HCT116 (cell line): ENCODE measurements at regions not wholly inside any gene's neighbourhood (a gene's known extent, or its start where the extent isn't known, plus 50 kb on each side); places are given as distances from the start of the nearest gene placed in this dataset.

Source experiments
- ATAC-seq: fragments of 200-7000 bp; cut with Tn5 transposase; 2 replicates; pipeline ENCODE4 v1.9.1; 2020; ENCODE audit warnings: mild to moderate bottlenecking, moderate library complexity
- BruUV-seq: library from RNA; stranded (reverse); fragments of 400-500 nt; replicated peaks from 2 replicates; lab custom pipeline; 2021; lab: Mats Ljungman, UMichigan
- CTCF ChIA-PET: fragments of 300-600 bp; sonication (Branson Sonifier 250); formaldehyde crosslinking; loops from one replicate; lab custom pipeline; 2021; ENCODE audit warnings: antibody characterized with exemption; lab: Charles Lee
- POLR2A ChIA-PET: fragments of 300-600, 350-600 bp; sonication (Branson Sonifier 250); formaldehyde crosslinking; loops from one replicate; lab custom pipeline; 2021; ENCODE audit warnings: antibody characterized with exemption; lab: Charles Lee
- RAD21 ChIA-PET, 2 experiments: fragments of 300-600 bp; sonication (Branson Sonifier 250); formaldehyde crosslinking; loops; one replicate each; lab custom pipeline; 2023; ENCODE audit warnings: low total read pairs in 2 of 2; ENCODE audit not compliant: uncharacterized antibody in 2 of 2, unreplicated experiment in 2 of 2, low non-redundant PET in 1 of 2; lab: Charles Lee
- DNase-seq: peaks from one replicate; pipeline ENCODE4 v3.0.0-alpha.2; 2010; ENCODE audit warnings: low read depth, low spot score
- H2AFZ ChIP-seq: fragments of 200-600 bp; shearing (Covaris generic), sonication (generic); 2 replicates; pipeline ENCODE4 v1.6.1; 2017; ENCODE audit warnings: low read depth, mixed run types, mixed read lengths, antibody characterized with exemption, low read length; ENCODE audit not compliant: poor library complexity, severe bottlenecking
- H3K27ac ChIP-seq: 2 replicates; pipeline ENCODE4 v1.5.1; 2012; ENCODE audit warnings: low read depth, low read length
- H3K27me3 ChIP-seq: fragments of 200-600 bp; sonication (generic); 2 replicates; pipeline ENCODE4 v1.6.1; 2016; ENCODE audit warnings: mixed run types, low read length, mixed read lengths; ENCODE audit not compliant: insufficient read depth
- H3K36me3 ChIP-seq, 2 experiments: fragments of 200-500 bp in 1 of 2; fragments of 200-600 bp in 1 of 2; sonication (Bioruptor generic) in 1 of 2; sonication (generic) in 1 of 2; 2 replicates each; pipeline versions ENCODE4 v1.5.1 to v1.6.1; 2014 to 2016; ENCODE audit warnings: low read length in 2 of 2, inconsistent platforms in 1 of 2, mixed read lengths in 1 of 2, mixed run types in 1 of 2; ENCODE audit not compliant: insufficient read depth in 2 of 2, control insufficient read depth in 1 of 2
- H3K4me1 ChIP-seq, 2 experiments: fragments of 200-600 bp in 1 of 2; sonication (generic) in 1 of 2; 2 replicates each; pipeline versions ENCODE4 v1.5.1 to v1.6.1; 2012 to 2017; ENCODE audit warnings: low read length in 2 of 2, inconsistent platforms in 1 of 2, mild to moderate bottlenecking in 1 of 2, mixed read lengths in 1 of 2, mixed run types in 1 of 2, moderate library complexity in 1 of 2; ENCODE audit not compliant: insufficient read depth in 2 of 2, control insufficient read depth in 1 of 2
- H3K4me2 ChIP-seq: fragments of 200-600 bp; sonication (generic); 2 replicates; pipeline ENCODE4 v1.6.1; 2017; ENCODE audit warnings: mixed run types, low read length, mixed read lengths
- H3K4me3 ChIP-seq, 2 experiments: fragments of 200-600 bp in 1 of 2; sonication (generic) in 1 of 2; replicated peaks in 1 of 2; 2 replicates each; pipeline ENCODE4 v1.5.1; 2011 to 2016; ENCODE audit warnings: low read length in 2 of 2, control low read depth in 1 of 2, low read depth in 1 of 2, mild to moderate bottlenecking in 1 of 2, mixed read lengths in 1 of 2, mixed run types in 1 of 2
- H3K79me2 ChIP-seq: fragments of 200-600 bp; sonication (generic); 2 replicates; pipeline ENCODE4 v1.6.1; 2017; ENCODE audit warnings: mild to moderate bottlenecking, mixed run types, low read length, moderate library complexity, mixed read lengths; ENCODE audit not compliant: insufficient read depth
- H3K9ac ChIP-seq: fragments of 200-600 bp; sonication (generic); 2 replicates; pipeline ENCODE4 v1.6.1; 2016; ENCODE audit warnings: low read length, mixed read lengths
- H3K9me2 ChIP-seq: fragments of 200-600 bp; sonication (generic), shearing (Covaris generic); 2 replicates; pipeline ENCODE4 v1.6.1; 2017; ENCODE audit warnings: mixed run types, mild to moderate bottlenecking, moderate library complexity; ENCODE audit not compliant: insufficient read depth
- H3K9me3 ChIP-seq, 2 experiments: fragments of 200-500 bp in 1 of 2; fragments of 200-600 bp in 1 of 2; sonication (Bioruptor generic) in 1 of 2; sonication (generic) in 1 of 2; 2 replicates each; pipeline ENCODE4 v1.6.1; 2014 to 2017; ENCODE audit warnings: low read length in 2 of 2, mixed read lengths in 2 of 2, inconsistent platforms in 1 of 2, low read depth in 1 of 2, mild to moderate bottlenecking in 1 of 2, mixed run types in 1 of 2, moderate library complexity in 1 of 2; ENCODE audit not compliant: control insufficient read depth in 1 of 2, insufficient read depth in 1 of 2
- H4K20me1 ChIP-seq: fragments of 200-600 bp; sonication (generic), shearing (Covaris generic); 2 replicates; pipeline ENCODE4 v1.6.1; 2017; ENCODE audit warnings: mixed run types, mild to moderate bottlenecking, moderate library complexity; ENCODE audit not compliant: insufficient read depth
- ATF3 ChIP-seq: IDR thresholded peaks from 2 replicates; pipeline ENCODE4 v1.6.1; 2012
- CBX3 ChIP-seq: IDR thresholded peaks from 2 replicates; pipeline ENCODE4 v1.6.1; 2012; ENCODE audit warnings: low read depth
- EGR1 ChIP-seq: IDR thresholded peaks from 2 replicates; pipeline ENCODE4 v1.6.1; 2012; ENCODE audit warnings: low read depth
- ELF1 ChIP-seq: IDR thresholded peaks from 2 replicates; pipeline ENCODE4 v1.6.1; 2012; ENCODE audit warnings: low read depth, borderline replicate concordance
- EZH2 ChIP-seq: fragments of 200-600 bp; sonication (generic); IDR thresholded peaks from 2 replicates; pipeline ENCODE4 v1.6.1; 2017; ENCODE audit warnings: antibody characterized with exemption, mixed run types
- EZH2phosphoT487 ChIP-seq: fragments of 200-600 bp; IDR thresholded peaks from 2 replicates; pipeline ENCODE4 v1.6.1; 2018; ENCODE audit warnings: antibody characterized with exemption, borderline replicate concordance
- FOSL1 ChIP-seq: IDR thresholded peaks from 2 replicates; pipeline ENCODE4 v1.6.1; 2012; ENCODE audit warnings: low read depth
- MAX ChIP-seq: IDR thresholded peaks from 2 replicates; pipeline ENCODE4 v1.6.1; 2012
- POLR2AphosphoS5 ChIP-seq: IDR thresholded peaks from 2 replicates; pipeline ENCODE4 v1.6.1; 2011; ENCODE audit warnings: mild to moderate bottlenecking, low read depth, low read length, moderate library complexity
- RAD21 ChIP-seq: IDR thresholded peaks from 2 replicates; pipeline ENCODE4 v1.6.1; 2012; ENCODE audit warnings: low read depth, mild to moderate bottlenecking
- REST ChIP-seq: IDR thresholded peaks from 2 replicates; pipeline ENCODE4 v1.6.1; 2012; ENCODE audit warnings: low read depth
- SP1 ChIP-seq: IDR thresholded peaks from 2 replicates; pipeline ENCODE4 v1.6.1; 2012; ENCODE audit warnings: low read depth
- TCF7L2 ChIP-seq: IDR thresholded peaks from 2 replicates; pipeline ENCODE4 v1.7.0; 2011; ENCODE audit warnings: borderline replicate concordance, inconsistent platforms; ENCODE audit not compliant: insufficient read depth, insufficient read length; ENCODE audit errors: extremely low read depth
- YY1 ChIP-seq: IDR thresholded peaks from 2 replicates; pipeline ENCODE4 v1.6.1; 2011; ENCODE audit warnings: low read length, low read depth, moderate library complexity, mild to moderate bottlenecking; ENCODE audit not compliant: insufficient replicate concordance; ENCODE audit errors: extremely low read depth
- ZNF274 ChIP-seq: fragments of 200-500 bp; sonication (Bioruptor generic); IDR thresholded peaks from 2 replicates; pipeline ENCODE4 v1.6.1; 2014; ENCODE audit warnings: mild to moderate bottlenecking, low read depth, low read length, inconsistent platforms
- intact Hi-C: fragments of 100-400 bp; cut with micrococcal nuclease; formaldehyde crosslinking; loops from 2 replicates; pipeline ENCODE4 v1.10.0; 2022

DNA sequence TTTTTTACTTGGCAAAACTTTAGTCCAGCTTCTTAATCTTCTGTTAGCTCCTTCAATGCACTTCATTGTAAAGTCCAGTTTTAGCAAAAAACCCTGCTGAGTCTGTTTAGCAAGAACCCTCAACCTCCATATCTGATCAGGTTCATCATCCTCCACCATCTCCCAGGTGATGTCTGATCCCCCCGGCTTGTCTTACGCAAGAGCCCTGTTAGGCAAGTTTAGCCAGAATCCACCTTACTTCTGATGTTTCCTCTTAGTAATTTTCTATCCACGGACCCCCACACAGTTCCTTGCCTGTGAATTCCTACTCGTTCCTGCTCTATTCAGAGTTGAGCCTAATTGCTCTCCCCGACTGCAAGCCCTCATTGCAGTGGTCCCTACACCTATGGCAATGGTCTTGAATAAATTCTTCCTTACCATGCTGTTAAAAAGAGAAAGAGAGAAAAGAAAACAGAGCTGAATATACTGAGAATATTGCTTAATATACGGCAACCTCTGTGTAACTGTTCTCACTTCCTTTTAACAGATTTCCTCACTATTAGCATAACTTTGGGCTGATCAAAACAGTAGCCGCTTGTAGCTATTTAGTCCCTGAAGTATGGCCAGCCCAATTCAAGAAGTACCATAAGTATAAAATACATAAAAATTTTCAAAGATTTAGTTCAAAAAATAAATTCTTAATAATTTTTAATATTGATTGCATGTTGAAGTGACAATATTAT, 78.7 kb upstream of the MME start:
- ATAC-seq, result no peak
- Histone ChIP-seq H3K27ac (no peak overlapping the region), H3K9me3 (no peaks in the 10 kb centered on the region), H3K4me3 (no peak overlapping the region), H3K36me3 (no peaks in the 10 kb centered on the region), H3K9me2 (no peaks in the 10 kb centered on the region), H3K79me2 (no peaks in the 10 kb centered on the region), H4K20me1 (no peaks in the 10 kb centered on the region), H3K27me3 (no peaks in the 10 kb centered on the region), H2AFZ (no peak overlapping the region), H3K4me1 (no peaks in the 10 kb centered on the region), H3K9ac (no peak overlapping the region), H3K4me2 (no peak overlapping the region)
- ChIA-PET CTCF (no interaction called here), POLR2A (no interaction called here), RAD21 (no interaction called here)
- TF ChIP-seq REST, result no peak
- no peak for TF ChIP-seq ELF1
- TF ChIP-seq FOSL1, result no peak
- no peak for TF ChIP-seq SP1
- no peak for TF ChIP-seq EZH2phosphoT487
- no peak for TF ChIP-seq RAD21
- no peak for TF ChIP-seq EGR1
- no peak for TF ChIP-seq TCF7L2
- no peak for TF ChIP-seq YY1
- no peak for TF ChIP-seq ZNF274
- TF ChIP-seq ATF3, result no peak
- no peak for TF ChIP-seq MAX
- TF ChIP-seq CBX3, result no peak
- no peak for TF ChIP-seq POLR2AphosphoS5
- no peak for TF ChIP-seq EZH2
- BruUV-seq, result no TSS peak
- DNase-seq, result no peak
- intact Hi-C loops, result no loop called here
